AG04449 (cell line): ENCODE measurements at regions not wholly inside any gene's neighbourhood (a gene's known extent, or its start where the extent isn't known, plus 50 kb on each side); places are given as distances from the start of the nearest gene placed in this dataset.

Experiments
- CTCF ChIA-PET: fragments of 350-600 bp; formaldehyde crosslinking; extraction: SDS; loops from one replicate; lab custom pipeline; 2021; ENCODE audit warnings: antibody characterized with exemption; lab: Yijun Ruan, JAX
- POLR2A ChIA-PET: fragments of 400-600, 350-600 bp; formaldehyde crosslinking; extraction: SDS; loops from one replicate; lab custom pipeline; 2020; ENCODE audit warnings: antibody characterized with exemption, inconsistent platforms; lab: Yijun Ruan, JAX
- DNase-seq: peaks from one replicate; pipeline ENCODE4 v3.0.0-alpha.2; 2010; ENCODE audit warnings: low read depth, low spot score
- H3K4me3 ChIP-seq: 2 replicates; pipeline ENCODE4 v1.5.1; 2011; ENCODE audit warnings: low read depth, mild to moderate bottlenecking, control low read depth, low read length
- CTCF ChIP-seq: IDR thresholded peaks from one replicate; pipeline ENCODE4 v1.5.1; 2011; ENCODE audit warnings: mild to moderate bottlenecking, moderate library complexity, low read length, control low read depth, inconsistent platforms; ENCODE audit not compliant: insufficient read depth; ENCODE audit errors: missing control alignments

GRCh38 chr16:51557670-51558069 is 406.6 kb upstream of the SALL1 start:
- ChIA-PET POLR2A (interaction anchor here (0.6 kb wide), 1 partner anchor 954 kb away, joined by 3 read pairs; no protein-coding TSS in a partner anchor), CTCF (interaction anchor here (1.0 kb wide), 1 partner anchor 409 kb away, joined by 3 read pairs; no protein-coding TSS in a partner anchor)

GRCh38 chr16:51556694-51557340 is 405.7 kb upstream of the SALL1 start:
- POLR2A ChIA-PET: interaction anchor here (0.6 kb wide), 1 partner anchor 404 kb away, joined by 3 read pairs; no protein-coding TSS in a partner anchor
- CTCF ChIA-PET: interaction anchor here (1.0 kb wide), 1 partner anchor 408 kb away, joined by 3 read pairs; no protein-coding TSS in a partner anchor
- TF ChIP-seq CTCF: no peak
- H3K4me3 ChIP-seq: no peak overlapping the region; the same call in 1 of the 2 replicates
- DNase-seq: peak; percentile 69

More at GRCh38 chr16:51557670-51558069, 406.6 kb upstream of the SALL1 start:
- TF ChIP-seq CTCF: no peak
- no peak for DNase-seq
- H3K4me3 ChIP-seq: no peak overlapping the region

GRCh38 chr16:51553910-51554309 is 402.8 kb upstream of the SALL1 start:
- no peak for DNase-seq
- ChIA-PET CTCF (no interaction called here), POLR2A (no interaction called here)
- no peak overlapping the region for H3K4me3 ChIP-seq
- no peak for TF ChIP-seq CTCF

- no peak overlapping the region for H3K4me3 ChIP-seq
- CTCF ChIA-PET: interaction anchor here (1.0 kb wide), 1 partner anchor 14 kb away, joined by 3 read pairs; no protein-coding TSS in a partner anchor
- POLR2A ChIA-PET: no interaction called here
- no peak for TF ChIP-seq CTCF
- DNase-seq: no peak
Observed at GRCh38 chr16:51553314-51553713, 402.2 kb upstream of the SALL1 start.

GRCh38 chr16:51550800-51551347 is 399.8 kb upstream of the SALL1 start:
- POLR2A ChIA-PET: no interaction called here
- TF ChIP-seq CTCF: no peak
- H3K4me3 ChIP-seq: no peak overlapping the region
- CTCF ChIA-PET: no interaction called here
- no peak for DNase-seq

- ChIA-PET CTCF (no interaction called here), POLR2A (no interaction called here)
- no peak overlapping the region for H3K4me3 ChIP-seq
- no peak for TF ChIP-seq CTCF
- no peak for DNase-seq
Observed at GRCh38 chr16:51549836-51550235, 398.8 kb upstream of the SALL1 start.
